GM18507 (cell line): ENCODE measurements at regions not wholly inside any gene's neighbourhood (a gene's known extent, or its start where the extent isn't known, plus 50 kb on each side); places are given as distances from the start of the nearest gene placed in this dataset.
"Not testable (repeated sequence)": the region's sequence is repeated elsewhere in the genome, so short reads cannot be mapped to it uniquely, and the experiment has no call there.

ENCODE experiments used
- DNase-seq: peaks from one replicate; pipeline ENCODE4 v3.0.0; 2011; ENCODE audit warnings: low read depth; ENCODE audit not compliant: insufficient read length; ENCODE audit errors: extremely low spot score
- FAIRE-seq: peaks from 2 replicates; lab custom pipeline; 2011; peaks lifted over from hg19 to GRCh38; lab: Jason Lieb, UNC

DNA sequence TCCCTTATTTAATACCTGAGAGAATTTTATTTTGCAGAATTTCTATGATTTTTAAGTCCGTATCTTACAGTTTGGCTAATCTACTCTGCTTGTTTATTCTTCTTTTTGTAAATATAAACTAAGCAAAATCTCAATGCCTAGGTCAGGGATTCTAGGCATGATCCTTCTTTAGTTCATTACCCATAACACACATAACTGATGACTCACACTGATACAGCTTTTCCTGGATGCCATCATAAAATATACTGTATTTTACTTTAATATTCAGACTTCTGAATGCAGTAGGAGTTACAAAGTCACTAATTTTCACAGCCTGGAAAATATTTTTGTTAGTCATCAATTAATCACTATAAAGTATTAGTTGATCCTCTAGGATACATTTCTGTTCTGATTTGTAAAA lies 898.2 kb upstream of the RAG2 start:
- DNase-seq: no peak
- FAIRE-seq: no peak

DNA sequence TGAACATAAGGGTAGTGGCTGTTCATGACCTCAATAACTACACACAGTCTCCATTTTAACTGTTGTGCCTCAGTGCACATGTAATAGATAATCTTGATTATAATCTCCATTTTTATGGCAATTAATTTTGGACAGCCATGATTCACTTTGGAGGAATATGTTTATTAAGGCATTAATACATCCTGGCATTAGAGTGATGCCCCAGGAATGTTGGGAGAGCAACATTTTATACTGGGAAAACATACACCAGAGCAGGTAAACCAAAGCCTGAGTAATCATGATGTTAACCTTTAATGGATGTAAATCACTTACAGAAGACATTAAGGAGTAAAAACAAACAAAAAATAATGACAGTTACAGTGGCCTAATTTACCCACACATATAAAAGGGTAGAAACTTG lies 886.3 kb upstream of the RAG2 start:
- FAIRE-seq: no peak
- DNase-seq: no peak

DNA sequence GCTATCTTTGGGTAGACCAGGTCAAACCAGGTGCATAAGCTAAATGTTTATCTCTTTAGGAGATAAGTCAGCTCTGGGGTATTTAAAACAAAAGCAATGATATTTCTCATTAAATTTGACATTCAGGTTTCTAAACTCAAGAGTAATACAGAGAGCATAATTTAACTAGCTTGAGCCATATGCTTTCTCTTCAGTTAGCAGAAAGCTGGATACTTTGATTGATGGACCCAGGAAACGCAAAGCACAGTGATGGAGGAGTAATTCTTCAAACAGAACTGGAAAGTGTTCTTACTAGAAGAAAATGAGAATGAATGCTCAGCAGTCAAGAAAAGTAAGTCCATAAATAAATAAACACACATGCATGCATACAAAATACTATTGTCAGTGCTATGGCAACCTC lies 885.7 kb upstream of the RAG2 start:
- FAIRE-seq (no peak), DNase-seq (no peak)

DNA sequence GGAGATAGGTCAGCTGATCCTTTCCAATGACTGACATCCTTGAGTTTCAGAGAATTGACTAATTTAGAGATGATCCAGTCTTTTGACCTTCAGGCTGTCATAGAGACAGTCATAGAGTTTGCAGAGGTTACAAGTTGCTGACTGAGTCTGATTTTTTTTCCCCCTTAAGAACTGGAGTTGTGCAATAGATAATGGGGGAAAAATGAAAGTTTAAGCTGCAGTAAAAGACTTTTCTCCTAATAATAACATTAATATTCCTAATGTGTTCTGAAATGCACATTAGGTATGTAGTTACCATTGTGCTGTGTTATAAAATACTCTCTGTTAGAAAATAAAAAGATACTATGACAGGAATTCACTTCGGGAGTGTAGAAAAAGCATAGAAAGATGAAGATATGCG lies 876.9 kb upstream of the RAG2 start:
- FAIRE-seq: no peak

DNA sequence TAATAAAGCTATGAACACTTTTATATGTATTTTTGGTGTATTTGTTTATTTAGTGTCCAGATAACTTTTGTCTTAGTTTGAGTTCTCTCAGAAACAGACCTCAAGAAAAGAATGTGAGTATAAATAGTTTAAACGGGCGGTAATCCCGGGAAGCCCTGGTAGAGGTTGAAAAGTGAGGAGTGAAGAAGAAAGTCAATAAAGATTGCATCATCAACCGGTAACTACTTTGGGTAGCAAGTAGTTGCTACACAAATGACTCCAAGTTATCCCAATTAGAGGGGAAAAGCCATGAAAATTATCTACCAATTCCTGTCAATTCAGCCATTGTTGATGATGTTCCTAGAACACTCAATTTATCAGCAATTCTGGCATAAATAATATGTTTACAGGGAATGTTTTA lies 870.3 kb upstream of the RAG2 start:
- DNase-seq (no peak), FAIRE-seq (no peak)

More for the DNA sequence above, 876.9 kb upstream of the RAG2 start:
- no peak for DNase-seq

DNA sequence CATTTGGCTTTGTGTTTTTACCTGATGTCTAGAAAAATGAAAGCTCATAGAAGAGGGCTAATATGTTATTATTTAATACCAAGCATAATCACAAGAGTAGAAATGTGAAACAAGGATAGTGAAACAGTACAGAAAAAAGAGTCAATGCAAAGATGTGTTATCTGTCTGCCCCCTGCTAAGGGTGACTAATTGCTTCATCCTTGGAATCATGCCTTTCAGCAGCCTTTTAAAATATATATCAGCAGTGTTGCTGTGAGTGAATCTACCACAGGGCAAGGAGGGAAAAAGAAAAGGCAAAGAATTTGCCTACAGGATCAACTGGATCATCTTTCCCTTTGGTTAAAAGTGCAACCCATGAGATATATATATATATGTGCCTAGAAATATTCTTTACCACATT lies 867.2 kb upstream of the RAG2 start:
- FAIRE-seq (no peak), DNase-seq (no peak)

DNA sequence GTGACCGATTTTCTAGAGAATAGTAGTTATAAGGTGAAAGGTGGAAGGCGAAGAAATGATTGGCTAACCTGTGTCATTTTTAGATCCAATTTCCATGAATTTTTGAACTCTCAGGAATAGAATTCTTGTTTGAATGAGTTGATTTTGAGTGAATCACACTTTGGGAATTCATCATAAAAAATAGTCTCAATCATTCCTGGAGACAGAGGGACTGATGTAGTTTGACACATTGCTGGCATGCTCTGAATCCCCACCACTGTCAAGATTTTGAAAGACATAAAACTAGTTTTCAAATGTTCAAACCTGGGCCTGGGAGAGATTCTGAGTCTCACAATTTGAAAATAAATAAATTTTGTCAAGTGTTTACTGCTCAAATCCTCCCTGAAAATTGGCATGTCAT lies 861.4 kb upstream of the RAG2 start:
- FAIRE-seq (no peak), DNase-seq (no peak)

DNA sequence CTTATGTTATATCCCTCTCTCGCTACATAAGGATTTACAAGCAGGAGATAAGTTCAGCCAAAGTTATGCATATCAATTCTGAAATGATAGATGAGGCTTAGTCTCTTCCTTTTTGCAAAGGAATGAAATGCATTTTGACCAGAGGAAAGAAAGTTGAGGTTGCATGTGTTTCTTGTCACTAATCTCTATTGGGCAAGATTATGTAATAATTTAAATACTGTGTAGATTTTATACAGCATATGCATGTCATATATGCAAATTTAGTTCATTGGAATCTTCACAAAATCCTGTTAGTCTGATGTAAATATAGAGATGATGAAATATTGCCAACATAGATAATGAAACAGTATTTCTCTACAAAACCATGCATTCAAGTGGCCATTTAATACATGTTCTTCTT lies 858.7 kb upstream of the RAG2 start:
- DNase-seq (no peak), FAIRE-seq (no peak)

DNA sequence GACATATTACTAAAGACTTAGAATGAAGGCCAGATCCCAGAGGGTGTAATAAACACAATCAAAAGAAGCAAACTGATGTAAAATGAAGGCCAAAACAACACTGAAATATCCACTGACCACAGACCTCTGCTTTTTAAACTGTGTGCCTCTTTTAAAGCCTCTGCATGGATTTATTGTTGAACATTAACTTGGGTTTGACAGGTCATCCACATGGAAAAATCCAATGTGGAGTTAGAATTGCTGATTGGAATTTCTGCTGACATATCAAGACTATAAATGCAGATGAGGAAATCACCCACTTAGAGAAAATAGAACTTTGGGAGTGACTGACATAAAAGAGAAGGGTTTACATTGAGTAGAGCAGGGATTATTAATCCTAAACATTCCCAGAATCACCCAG lies 853.9 kb upstream of the RAG2 start:
- FAIRE-seq (no peak), DNase-seq (no peak)

DNA sequence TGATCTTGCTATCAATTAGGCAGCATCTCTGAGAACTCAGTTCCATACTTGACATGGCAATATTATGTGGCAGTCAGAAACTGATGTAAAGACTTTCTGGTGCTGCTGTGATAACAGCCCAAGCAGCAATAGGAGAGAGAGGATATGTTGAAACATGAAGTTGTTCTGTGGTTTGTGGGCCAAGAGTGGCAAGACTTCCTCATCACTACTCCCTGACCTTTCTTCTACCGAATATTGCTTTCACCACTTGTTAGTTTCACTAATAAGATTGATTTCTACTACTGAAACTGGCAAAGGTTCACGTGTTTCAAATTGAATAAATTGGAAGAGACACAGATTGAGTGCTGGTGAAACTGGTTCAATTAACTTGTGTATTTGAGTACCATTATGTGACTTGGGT lies 852.6 kb upstream of the RAG2 start:
- DNase-seq: no peak
- no peak for FAIRE-seq

DNA sequence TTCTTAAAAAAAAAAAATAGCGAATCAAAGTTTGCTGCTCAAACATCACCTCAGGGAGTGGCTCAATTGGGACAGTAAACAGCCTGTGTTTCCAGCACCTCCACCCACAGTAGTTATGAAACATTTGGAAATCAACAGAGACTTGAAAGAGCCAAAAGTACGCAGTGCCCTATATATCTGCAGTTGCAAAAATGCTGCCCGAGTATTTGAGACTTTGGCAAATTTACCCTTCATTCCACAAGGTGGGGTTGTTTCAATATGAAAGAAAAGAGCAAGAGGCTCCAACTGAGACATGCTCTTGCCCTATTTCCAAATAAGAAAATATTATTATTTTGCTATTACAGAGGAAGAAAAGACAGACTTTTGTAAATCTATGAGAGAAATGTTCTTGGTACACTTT lies 851.1 kb upstream of the RAG2 start:
- FAIRE-seq (no peak), DNase-seq (no peak)

DNA sequence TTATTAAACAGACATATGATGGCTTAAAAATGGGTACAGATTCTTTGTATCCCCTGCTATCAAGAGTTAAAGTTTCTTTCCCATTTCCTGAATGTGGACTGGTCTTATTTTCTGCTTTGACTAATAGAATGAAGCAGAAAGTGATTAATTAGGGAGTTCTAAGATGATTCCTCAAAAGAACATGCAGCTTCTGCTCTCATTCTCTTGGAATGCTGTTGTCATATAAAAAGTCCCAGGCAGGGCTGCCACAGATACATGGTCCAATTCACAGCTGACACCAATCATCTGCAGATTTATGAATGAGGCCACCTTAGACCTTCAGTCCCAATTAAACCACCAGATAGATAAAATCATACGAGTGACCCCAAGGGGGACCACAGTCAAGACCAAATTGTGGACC lies 844.5 kb upstream of the RAG2 start:
- no peak for DNase-seq
- FAIRE-seq: no peak

DNA sequence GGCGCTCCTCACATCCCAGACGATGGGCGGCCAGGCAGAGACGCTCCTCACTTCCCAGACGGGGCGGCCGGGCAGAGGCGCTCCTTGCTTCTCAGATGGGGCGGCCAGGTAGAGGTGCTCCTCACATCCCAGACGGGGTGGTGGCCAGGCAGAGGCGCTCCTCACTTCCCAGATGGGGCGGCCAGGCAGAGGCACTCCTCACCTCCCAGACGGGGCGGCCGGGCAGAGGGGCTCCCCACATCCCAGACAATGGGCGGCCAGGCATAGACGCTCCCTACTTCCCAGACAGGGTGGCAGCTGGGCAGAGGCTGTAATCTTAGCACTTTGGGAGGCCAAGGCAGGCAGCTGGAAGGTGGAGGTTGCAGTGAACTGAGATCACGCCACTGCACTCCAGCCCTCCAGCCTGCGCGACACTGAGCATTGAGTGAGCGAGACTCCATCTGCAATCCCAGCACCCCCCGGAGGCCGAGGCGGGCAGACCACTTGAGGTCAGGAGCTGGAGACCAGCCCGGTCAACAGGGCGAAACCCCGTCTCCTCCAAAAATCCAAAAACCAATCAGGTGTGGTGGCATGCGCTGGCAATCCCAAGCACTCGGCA lies 833.7 kb upstream of the RAG2 start:
- FAIRE-seq, DNase-seq: not testable (repeated sequence)

DNA sequence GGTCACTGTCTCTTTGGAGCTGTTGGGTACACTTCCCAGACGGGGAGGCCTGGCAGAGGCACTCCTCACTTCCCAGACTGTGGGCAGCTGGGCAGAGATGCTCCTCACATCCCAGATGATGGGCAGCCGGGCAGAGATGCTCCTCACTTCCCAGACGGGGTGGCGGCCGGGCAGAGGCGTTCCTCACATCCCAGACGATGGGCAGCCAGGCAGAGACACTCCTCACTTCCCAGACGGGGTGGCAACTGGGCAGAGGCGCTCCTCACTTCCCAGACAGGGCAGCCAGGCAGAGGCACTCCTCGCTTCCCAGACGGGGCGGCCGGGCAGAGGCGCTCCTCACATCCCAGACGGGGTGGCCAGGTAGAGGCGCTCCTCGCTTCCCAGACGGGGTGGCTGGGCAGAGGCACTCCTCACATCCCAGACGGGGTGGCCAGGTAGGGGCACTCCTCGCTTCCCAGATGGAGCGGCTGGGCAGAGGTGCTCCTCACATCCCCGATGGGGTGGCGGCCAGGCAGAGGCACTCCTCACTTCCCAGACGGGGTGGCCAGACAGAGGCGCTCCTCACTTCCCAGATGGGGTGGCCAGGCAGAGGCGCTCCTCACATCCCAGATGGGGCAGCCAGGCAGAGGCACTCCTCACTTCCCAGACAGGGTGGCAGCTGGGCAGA lies 833.1 kb upstream of the RAG2 start:
- not testable (repeated sequence) for DNase-seq, FAIRE-seq

DNA sequence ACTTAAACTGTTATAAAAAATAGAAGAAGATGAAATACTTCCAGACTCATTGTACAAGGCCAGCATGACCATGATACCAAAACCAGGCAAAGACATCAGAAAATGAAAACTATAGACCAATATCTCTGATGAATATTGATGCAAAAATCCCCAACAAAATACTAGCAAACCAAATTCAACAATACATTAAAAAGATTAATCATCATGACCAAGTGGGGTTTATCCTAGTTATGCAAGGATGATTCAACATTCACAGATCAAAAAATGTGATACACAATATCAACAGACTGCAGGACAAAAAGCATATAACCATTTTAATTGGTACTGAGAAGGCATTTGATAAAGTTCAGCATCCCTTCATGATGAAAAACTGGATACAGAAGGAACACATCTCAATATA lies 824.5 kb upstream of the RAG2 start:
- no peak for DNase-seq
- no peak for FAIRE-seq

DNA sequence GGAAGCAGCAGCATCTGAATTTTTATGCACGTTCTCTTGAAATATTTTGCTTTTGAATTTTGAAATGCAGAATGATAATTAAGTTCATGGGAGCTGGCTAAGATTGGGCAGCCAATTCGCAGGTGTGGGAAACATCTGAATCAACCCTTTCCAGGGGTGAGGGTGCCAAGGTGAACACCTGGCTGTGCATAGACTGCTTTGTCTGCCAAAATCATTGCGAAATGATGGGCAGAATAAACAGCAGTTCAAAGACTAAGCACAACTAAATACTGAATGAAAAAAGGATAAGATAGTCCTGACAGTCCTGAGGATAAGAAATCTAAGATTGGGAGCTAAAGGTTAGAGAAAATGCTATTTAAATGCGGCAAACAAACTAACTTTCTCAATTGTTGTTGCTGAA lies 813.3 kb upstream of the RAG2 start:
- no peak for FAIRE-seq
- DNase-seq: no peak

DNA sequence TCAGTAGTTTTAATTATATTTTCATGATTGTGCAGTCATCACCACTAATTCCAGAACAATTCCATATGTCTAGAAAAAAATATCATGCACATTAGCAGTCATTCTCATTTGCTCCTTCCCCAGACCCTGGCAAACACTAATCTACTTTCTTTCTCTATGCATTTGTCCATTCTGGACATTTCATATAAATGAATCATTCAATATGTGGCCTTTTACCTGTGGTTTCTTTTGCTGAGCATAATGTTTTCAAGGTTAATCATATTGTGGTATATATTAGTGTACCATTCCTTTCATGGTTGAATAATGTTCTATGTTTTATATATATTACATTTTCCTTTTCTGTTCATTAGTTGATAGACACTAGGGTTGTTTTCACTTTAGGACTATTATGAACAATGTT lies 811.1 kb upstream of the RAG2 start:
- DNase-seq (no peak), FAIRE-seq (no peak)

DNA sequence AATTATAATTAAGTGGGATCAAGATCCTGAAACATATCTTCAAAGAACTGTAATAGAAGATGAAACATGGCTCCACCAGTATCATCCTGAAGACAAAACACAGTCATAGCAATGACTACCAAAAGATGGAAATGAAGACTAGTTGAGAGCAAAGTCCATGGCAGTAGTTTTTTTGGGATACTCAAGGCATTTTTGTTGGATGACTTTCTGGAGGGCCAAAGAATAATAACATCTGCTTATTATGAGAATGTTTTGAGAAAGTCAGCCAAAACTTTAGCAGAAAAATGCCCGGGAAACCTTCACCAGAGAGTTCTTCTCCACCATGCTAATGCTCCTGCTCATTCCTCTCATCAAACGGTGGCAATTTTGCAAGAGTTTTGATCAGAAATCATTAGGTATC lies 809.4 kb upstream of the RAG2 start:
- FAIRE-seq: no peak

DNA sequence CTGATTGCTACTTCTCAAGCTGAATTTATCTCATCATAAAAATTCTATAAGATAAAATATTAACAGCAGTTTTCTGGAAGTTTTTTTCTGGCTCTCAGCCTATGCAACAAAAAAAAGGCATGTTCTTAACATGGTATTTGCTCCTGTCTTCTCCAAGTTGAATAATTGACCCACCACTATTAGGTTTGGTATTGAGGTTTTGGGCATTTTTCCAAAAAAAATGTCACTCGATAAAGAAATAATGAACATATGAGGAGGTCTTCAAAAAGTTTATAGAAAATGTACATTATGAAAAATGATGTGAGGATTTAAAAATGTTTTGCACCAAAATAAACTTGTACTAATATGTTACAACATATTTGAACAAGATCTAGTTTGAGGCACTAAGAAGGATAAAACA lies 808.6 kb upstream of the RAG2 start:
- no peak for FAIRE-seq
- no peak for DNase-seq

More for the DNA sequence above, 809.4 kb upstream of the RAG2 start:
- DNase-seq: no peak

DNA sequence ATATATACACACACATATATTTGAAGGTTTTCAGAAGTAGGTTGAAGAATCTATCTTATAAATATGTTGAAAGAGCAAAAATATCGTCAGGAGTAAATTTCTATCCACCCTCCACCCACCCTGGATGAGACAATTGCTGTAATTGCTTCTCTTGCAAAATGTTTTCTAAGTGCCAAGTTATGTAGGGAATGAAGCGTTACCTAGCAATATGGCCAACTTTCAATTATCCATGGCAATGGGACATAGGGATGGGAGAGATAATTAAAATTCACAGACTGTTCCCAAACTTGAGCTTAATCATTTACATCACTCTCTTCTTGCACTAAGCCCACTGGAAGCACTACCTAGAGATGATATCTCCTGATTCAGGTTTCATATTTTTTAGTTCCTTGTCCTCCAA lies 806.2 kb upstream of the RAG2 start:
- DNase-seq: no peak
- no peak for FAIRE-seq

DNA sequence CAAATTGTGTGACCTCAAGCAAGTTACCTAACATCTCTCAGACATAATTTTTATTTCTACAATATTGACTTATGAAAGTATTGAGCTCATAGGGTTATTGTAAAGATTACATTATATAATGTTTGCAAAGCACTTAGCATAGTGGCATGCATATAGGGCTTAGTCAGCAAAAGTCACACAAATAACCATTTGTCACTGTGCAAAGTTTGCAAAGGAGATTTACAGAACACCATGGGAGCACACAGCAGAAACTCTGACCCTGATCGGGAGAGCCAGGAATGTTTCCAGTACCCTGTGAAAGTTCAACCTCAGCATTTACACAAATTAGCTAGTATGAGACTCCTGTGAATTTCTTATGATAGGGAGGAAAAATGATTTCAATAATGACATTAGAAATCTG lies 804.6 kb upstream of the RAG2 start:
- FAIRE-seq: no peak
- no peak for DNase-seq
